Mesendoderm (in vitro differentiated cells): ENCODE measurements at regions not wholly inside any gene's neighbourhood (a gene's known extent, or its start where the extent isn't known, plus 50 kb on each side); places are given as distances from the start of the nearest gene placed in this dataset.
"Not testable (repeated sequence)": the region's sequence is repeated elsewhere in the genome, so short reads cannot be mapped to it uniquely, and the experiment has no call there.

Experiments
- DNase-seq: peaks from one replicate; pipeline ENCODE4 v3.0.0; 2013
- H2AK5ac ChIP-seq: 2 replicates; pipeline ENCODE4 v1.6.1; 2013; ENCODE audit warnings: low read length, inconsistent platforms
- H2BK120ac ChIP-seq: 2 replicates; pipeline ENCODE4 v1.6.1; 2013; ENCODE audit warnings: low read depth, mild to moderate bottlenecking, low read length, moderate library complexity, mixed read lengths
- H2BK15ac ChIP-seq: replicated peaks from 2 replicates; pipeline ENCODE4 v1.6.1; 2013; ENCODE audit warnings: low read depth, mild to moderate bottlenecking, moderate library complexity
- H2BK5ac ChIP-seq: 2 replicates; pipeline ENCODE4 v1.6.1; 2013; ENCODE audit warnings: low read length, inconsistent platforms
- H3K18ac ChIP-seq: 2 replicates; pipeline ENCODE4 v1.6.1; 2013; ENCODE audit warnings: mild to moderate bottlenecking, low read length, mixed read lengths
- H3K23ac ChIP-seq: one replicate; pipeline ENCODE4 v1.6.1; 2013; ENCODE audit warnings: low read length
- H3K27ac ChIP-seq: 2 replicates; pipeline ENCODE4 v1.5.1; 2013; ENCODE audit warnings: low read depth, mild to moderate bottlenecking, inconsistent platforms, low read length, moderate library complexity
- H3K27me3 ChIP-seq: 2 replicates; pipeline ENCODE4 v1.6.1; 2013; ENCODE audit warnings: low read length, control low read depth, mild to moderate bottlenecking, inconsistent platforms; ENCODE audit not compliant: insufficient read depth, poor library complexity
- H3K36me3 ChIP-seq: 2 replicates; pipeline ENCODE4 v1.6.1; 2013; ENCODE audit warnings: low read length, inconsistent platforms; ENCODE audit not compliant: control insufficient read depth, insufficient read depth
- H3K4ac ChIP-seq: one replicate; pipeline ENCODE4 v1.6.1; 2013; ENCODE audit warnings: low read depth, mild to moderate bottlenecking, low read length, moderate library complexity
- H3K4me1 ChIP-seq: 2 replicates; pipeline ENCODE4 v1.6.1; 2013; ENCODE audit warnings: low read depth, low read length, inconsistent platforms; ENCODE audit not compliant: control insufficient read depth
- H3K4me2 ChIP-seq: 2 replicates; pipeline ENCODE4 v1.6.1; 2013; ENCODE audit warnings: low read length
- H3K4me3 ChIP-seq: 2 replicates; pipeline ENCODE4 v1.5.1; 2013; ENCODE audit warnings: mild to moderate bottlenecking, low read length
- H3K56ac ChIP-seq: one replicate; pipeline ENCODE4 v1.6.1; 2013; ENCODE audit warnings: low read length
- H3K79me1 ChIP-seq: 2 replicates; pipeline ENCODE4 v1.6.1; 2013; ENCODE audit warnings: low read length, inconsistent platforms
- H3K79me2 ChIP-seq: 2 replicates; pipeline ENCODE4 v1.6.1; 2013; ENCODE audit warnings: mild to moderate bottlenecking, low read length; ENCODE audit not compliant: control insufficient read depth, insufficient read depth
- H3K9ac ChIP-seq: 2 replicates; pipeline ENCODE4 v1.6.1; 2013; ENCODE audit warnings: low read length, inconsistent platforms
- H4K5ac ChIP-seq: one replicate; pipeline ENCODE4 v1.6.1; 2013; ENCODE audit warnings: low read length
- H4K8ac ChIP-seq: one replicate; pipeline ENCODE4 v1.6.1; 2013; ENCODE audit warnings: low read depth, mild to moderate bottlenecking, control low read depth, low read length, moderate library complexity
- WGBS: extraction: QIAGEN DNeasy Blood & Tissue Kit; methylation state at CpG from one replicate; pipeline ENCODE4 v1.1.7; 2013; ENCODE audit warnings: low lambda C conversion rate, missing lambda C conversion rate; ENCODE audit not compliant: insufficient coverage; ENCODE audit errors: extremely low coverage; 5-methylcytosine and 5-hydroxymethylcytosine counted together

GRCh38 chr1:214095896-214096295, 108.1 kb downstream of the PROX1 start:
- not testable (repeated sequence) for H3K79me1 ChIP-seq, H3K79me2 ChIP-seq, H3K36me3 ChIP-seq

GRCh38 chr1:214101246-214101645, 113.5 kb downstream of the PROX1 start:
- Histone ChIP-seq H3K56ac (no peak overlapping the region), H3K27ac (no peak overlapping the region), H2BK15ac (no peak overlapping the region), H3K36me3 (no peaks in the 10 kb centered on the region), H3K4me3 (no peak overlapping the region), H3K4ac (no peak overlapping the region), H4K5ac (no peak overlapping the region), H3K23ac (no peak overlapping the region), H3K79me2 (no peaks in the 10 kb centered on the region), H3K79me1 (no peaks in the 10 kb centered on the region), H2BK120ac (no peak overlapping the region), H4K8ac (no peak overlapping the region), H3K27me3 (no peaks in the 10 kb centered on the region), H3K18ac (no peak overlapping the region), H3K4me2 (no peak overlapping the region), H3K4me1 (peaks cover 10% of the 10 kb centered on the region), H3K9ac (no peak overlapping the region), H2BK5ac (no peak overlapping the region), H2AK5ac (no peak overlapping the region)
- no CpG with 5 or more reads among the region's 2 CpGs for WGBS
- peak; percentile 57 for DNase-seq

More at GRCh38 chr1:214095896-214096295, 108.1 kb downstream of the PROX1 start:
- not testable (repeated sequence) for H3K18ac ChIP-seq, DNase-seq, H2BK5ac ChIP-seq, H3K4me2 ChIP-seq, H3K23ac ChIP-seq, H4K8ac ChIP-seq, H3K4me3 ChIP-seq, H2AK5ac ChIP-seq, H3K27me3 ChIP-seq, H3K9ac ChIP-seq, H2BK120ac ChIP-seq, H2BK15ac ChIP-seq, H3K4ac ChIP-seq, H3K4me1 ChIP-seq, H4K5ac ChIP-seq, H3K27ac ChIP-seq, H3K56ac ChIP-seq

GRCh38 chr1:214101828-214102227, 114.1 kb downstream of the PROX1 start:
- Histone ChIP-seq H3K79me2 (no peaks in the 10 kb centered on the region), H3K36me3 (no peaks in the 10 kb centered on the region), H3K79me1 (no peaks in the 10 kb centered on the region), H4K8ac (no peak overlapping the region), H3K4me3 (no peak overlapping the region), H3K27ac (no peak overlapping the region), H3K4me2 (no peak overlapping the region), H3K23ac (no peak overlapping the region), H3K27me3 (no peaks in the 10 kb centered on the region), H2BK5ac (no peak overlapping the region), H2BK120ac (no peak overlapping the region), H2BK15ac (no peak overlapping the region), H3K56ac (no peak overlapping the region), H3K9ac (no peak overlapping the region), H3K18ac (no peak overlapping the region), H3K4me1 (peaks cover 12% of the 10 kb centered on the region), H4K5ac (no peak overlapping the region), H3K4ac (no peak overlapping the region), H2AK5ac (no peak overlapping the region)
- DNase-seq = no peak
- no CpG with 5 or more reads among the region's 3 CpGs for WGBS

GRCh38 chr1:214102907-214103306, 115.1 kb downstream of the PROX1 start:
- Histone ChIP-seq H3K79me2 (no peaks in the 10 kb centered on the region), H3K56ac (no peak overlapping the region), H3K23ac (no peak overlapping the region), H4K5ac (no peak overlapping the region), H3K4me3 (no peak overlapping the region), H3K79me1 (no peaks in the 10 kb centered on the region), H2BK5ac (no peak overlapping the region), H4K8ac (no peak overlapping the region), H2BK15ac (no peak overlapping the region), H3K4ac (no peak overlapping the region), H3K9ac (no peak overlapping the region), H3K4me2 (no peak overlapping the region), H3K4me1 (peaks cover 18% of the 10 kb centered on the region), H2AK5ac (no peak overlapping the region), H2BK120ac (no peak overlapping the region), H3K18ac (no peak overlapping the region), H3K27ac (no peak overlapping the region), H3K36me3 (no peaks in the 10 kb centered on the region), H3K27me3 (no peaks in the 10 kb centered on the region)
- DNase-seq = no peak
- no CpG with 5 or more reads among the region's 2 CpGs for WGBS

- Histone ChIP-seq H4K8ac (no peak overlapping the region), H3K9ac (no peak overlapping the region), H3K79me2 (no peaks in the 10 kb centered on the region), H2BK120ac (no peak overlapping the region), H3K4me1 (peaks cover 18% of the 10 kb centered on the region), H3K36me3 (no peaks in the 10 kb centered on the region), H3K27me3 (no peaks in the 10 kb centered on the region), H4K5ac (no peak overlapping the region), H3K18ac (no peak overlapping the region), H3K56ac (no peak overlapping the region), H2BK15ac (no peak overlapping the region), H2AK5ac (no peak overlapping the region), H3K4me3 (no peak overlapping the region), H3K4ac (no peak overlapping the region), H3K27ac (no peak overlapping the region), H3K23ac (no peak overlapping the region), H3K79me1 (no peaks in the 10 kb centered on the region), H2BK5ac (no peak overlapping the region), H3K4me2 (no peak overlapping the region)
- DNase-seq = no peak
- WGBS = no CpG with 5 or more reads among the region's 2 CpGs
Measured at GRCh38 chr1:214103778-214104177, 116.0 kb downstream of the PROX1 start.

GRCh38 chr1:214106375-214106774, 118.6 kb downstream of the PROX1 start:
- H3K27ac ChIP-seq = no peak overlapping the region
- no peak overlapping the region for H3K4me2 ChIP-seq
- WGBS = no CpG with 5 or more reads among the region's 9 CpGs
- H4K5ac ChIP-seq = no peak overlapping the region
- no peak for DNase-seq
- no peak overlapping the region for H2BK5ac ChIP-seq
- no peak overlapping the region for H3K23ac ChIP-seq
- no peak overlapping the region for H4K8ac ChIP-seq
- H3K4me3 ChIP-seq = no peak overlapping the region
- no peak overlapping the region for H3K9ac ChIP-seq
- no peak overlapping the region for H2AK5ac ChIP-seq
- no peak overlapping the region for H3K4ac ChIP-seq
- no peaks in the 10 kb centered on the region for H3K27me3 ChIP-seq
- H3K79me1 ChIP-seq = no peaks in the 10 kb centered on the region
- no peak overlapping the region for H2BK15ac ChIP-seq
- H3K18ac ChIP-seq = no peak overlapping the region
- peaks cover 16% of the 10 kb centered on the region for H3K4me1 ChIP-seq
- H2BK120ac ChIP-seq = no peak overlapping the region
- H3K56ac ChIP-seq = no peak overlapping the region
- no peaks in the 10 kb centered on the region for H3K79me2 ChIP-seq
- no peaks in the 10 kb centered on the region for H3K36me3 ChIP-seq
